ENCODE measurements at regions not wholly inside any gene's neighbourhood (a gene's known extent, or its start where the extent isn't known, plus 50 kb on each side); places are given as distances from the start of the nearest gene placed in this dataset.

DNA sequence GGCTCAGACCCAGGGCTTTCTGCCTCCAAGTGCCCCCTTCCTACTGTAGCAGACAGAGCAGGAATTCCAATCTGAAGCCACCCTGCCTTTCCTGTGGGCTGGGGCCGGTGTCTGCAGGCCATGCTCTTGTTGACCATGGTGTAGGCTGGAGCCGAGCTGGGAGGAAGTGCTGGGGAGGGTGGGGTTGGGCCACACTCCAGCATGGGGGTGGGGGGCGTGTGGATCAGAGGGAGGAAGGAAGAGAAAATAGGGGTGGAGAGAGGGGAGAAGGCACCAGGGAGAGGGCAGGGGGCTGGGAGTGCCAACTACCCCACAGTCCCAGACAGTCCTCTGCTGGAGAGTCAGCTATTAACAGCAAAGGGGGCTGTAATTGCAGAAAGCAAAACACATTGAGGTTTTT lies 54.3 kb upstream of the JPH3 start:
- no CpG with 5 or more reads among the region's 3 CpGs for WGBS, 2 donors (ENCODE audit: extremely low coverage in 2 of 2, insufficient read length in 2 of 2, insufficient replicate concordance in 1 of 2)
- Histone ChIP-seq H3K4ac (ENCODE audit: low read length) (no peak overlapping the region), H2BK5ac (ENCODE audit: low read length) (peak overlapping the region; percentile 35), H3K23ac (ENCODE audit: low read depth, low read length, poor library complexity) (peak overlapping the region; percentile 86), H4K91ac (ENCODE audit: low read depth, low read length, poor library complexity) (no peak overlapping the region), H3K36me3 (replicated peaks in 1 of 2; ENCODE audit: control insufficient read depth in 2 of 2, insufficient read depth in 2 of 2, low read length in 2 of 2) (no peaks in the 10 kb centered on the region), H3K18ac (ENCODE audit: low read length) (no peak overlapping the region), H3K4me3 (ENCODE audit: low read length in 2 of 2) (no peak overlapping the region), H3K14ac (ENCODE audit: low read length) (peak overlapping the region; percentile 87), H3K79me1 (ENCODE audit: low read depth, low read length) (peaks cover 6% of the 10 kb centered on the region), H3K4me2 (ENCODE audit: insufficient read depth, low read length, poor library complexity, severe bottlenecking) (no peak overlapping the region), H3K27ac (replicated peaks; ENCODE audit: low read length) (no peak overlapping the region), H4K8ac (ENCODE audit: low read depth, low read length) (no peak overlapping the region), H3K9me3 (replicated peaks in 1 of 2; ENCODE audit: control insufficient read depth in 2 of 2, insufficient read depth in 1 of 2, low read depth in 1 of 2, low read length in 2 of 2) (peaks cover 0 to 12% of the 10 kb centered on the region in 2 donors), H3K4me1 (ENCODE audit: control insufficient read depth in 2 of 2, insufficient read depth in 1 of 2, low read depth in 1 of 2, low read length in 2 of 2) (peaks cover 0 to 3% of the 10 kb centered on the region in 2 donors), H3K9ac (ENCODE audit: low read depth, low read length, poor library complexity) (no peak overlapping the region), H2BK120ac (ENCODE audit: low read depth, low read length) (no peak overlapping the region), H2AFZ (ENCODE audit: low read length) (no peak overlapping the region), H2BK12ac (ENCODE audit: low read length) (no peak overlapping the region), H2BK15ac (ENCODE audit: low read length) (no peak overlapping the region), H2AK5ac (ENCODE audit: low read depth, low read length) (no peak overlapping the region), H3K27me3 (ENCODE audit: control insufficient read depth in 3 of 3, insufficient read depth in 3 of 3, low read depth in 1 of 3, low read length in 3 of 3) (peaks cover 0 to 11% (median 4%) of the 10 kb centered on the region in 3 experiments)
- no peak for DNase-seq (ENCODE audit: low spot score)

DNA sequence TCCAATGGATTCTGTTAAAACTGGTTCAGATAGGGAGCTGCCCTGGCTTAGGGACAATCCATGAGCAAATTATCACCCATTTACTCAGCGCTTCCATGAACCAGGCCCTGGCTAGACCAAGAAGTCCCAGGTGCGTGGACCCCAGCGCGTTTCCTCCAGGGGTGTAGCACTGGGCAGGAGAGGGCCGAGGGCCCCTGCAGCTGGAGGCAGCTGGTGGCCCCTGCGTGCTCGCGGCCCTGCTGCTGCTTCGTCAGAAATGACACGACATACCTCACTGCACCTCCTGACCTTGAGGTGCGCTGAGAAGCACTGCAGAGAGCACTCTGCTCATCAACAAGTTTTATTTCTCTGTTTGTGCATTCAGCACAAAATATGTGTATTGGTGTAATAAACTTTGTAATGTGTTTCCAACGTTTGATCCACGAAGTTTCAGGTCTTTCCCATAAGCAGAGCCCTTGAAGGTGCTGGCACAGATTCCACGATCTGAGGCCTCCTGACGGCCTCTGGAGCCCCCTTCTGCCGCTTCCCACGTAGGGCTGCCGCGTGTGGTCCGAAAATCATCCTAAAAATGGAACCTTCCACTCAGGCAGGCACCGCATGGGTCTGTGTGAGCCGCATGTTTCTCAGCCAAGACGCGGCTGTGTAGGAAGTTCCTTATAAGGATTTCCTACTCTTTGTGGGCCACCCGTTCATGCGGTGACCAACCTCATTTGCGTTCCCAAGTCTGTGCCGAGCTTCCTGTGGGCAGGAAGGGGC lies 50.8 kb upstream of the ZCCHC14 start:
- H3K4me1 ChIP-seq (ENCODE audit: control insufficient read depth in 2 of 2, insufficient read depth in 1 of 2, low read depth in 1 of 2, low read length in 2 of 2) = peaks cover 14 to 16% of the 10 kb centered on the region in 2 donors
- no peak overlapping the region for H2AFZ ChIP-seq (ENCODE audit: low read length)
- no peaks in the 10 kb centered on the region for H3K36me3 ChIP-seq (replicated peaks in 1 of 2; ENCODE audit: control insufficient read depth in 2 of 2, insufficient read depth in 2 of 2, low read length in 2 of 2)
- peak overlapping the region; percentile 6 for H3K9ac ChIP-seq (ENCODE audit: low read depth, low read length, poor library complexity)
- H3K23ac ChIP-seq (ENCODE audit: low read depth, low read length, poor library complexity) = no peak overlapping the region
- H3K4me2 ChIP-seq (ENCODE audit: insufficient read depth, low read length, poor library complexity, severe bottlenecking) = no peak overlapping the region
- no peaks in the 10 kb centered on the region for H3K79me1 ChIP-seq (ENCODE audit: low read depth, low read length)
- H3K27ac ChIP-seq (replicated peaks; ENCODE audit: low read length) = no peak overlapping the region
- no peak overlapping the region for H4K91ac ChIP-seq (ENCODE audit: low read depth, low read length, poor library complexity)
- H3K9me3 ChIP-seq (replicated peaks in 1 of 2; ENCODE audit: control insufficient read depth in 2 of 2, insufficient read depth in 1 of 2, low read depth in 1 of 2, low read length in 2 of 2) = peaks cover 0 to 7% of the 10 kb centered on the region in 2 donors
- H3K4ac ChIP-seq (ENCODE audit: low read length) = no peak overlapping the region
- no peak overlapping the region for H2BK120ac ChIP-seq (ENCODE audit: low read depth, low read length)
- WGBS, 2 donors (ENCODE audit: extremely low coverage in 2 of 2, insufficient read length in 2 of 2, insufficient replicate concordance in 1 of 2) = no CpG with 5 or more reads among the region's 28 CpGs
- H3K18ac ChIP-seq (ENCODE audit: low read length) = peak overlapping the region; percentile 35
- no peak overlapping the region for H2BK5ac ChIP-seq (ENCODE audit: low read length)
- DNase-seq (ENCODE audit: low spot score) = no peak
- peak overlapping the region; percentile 48 for H3K14ac ChIP-seq (ENCODE audit: low read length)
- H2BK15ac ChIP-seq (ENCODE audit: low read length) = no peak overlapping the region
- peaks cover 0 to 12% (median 0%) of the 10 kb centered on the region in 3 experiments for H3K27me3 ChIP-seq (ENCODE audit: control insufficient read depth in 3 of 3, insufficient read depth in 3 of 3, low read depth in 1 of 3, low read length in 3 of 3)
- no peak overlapping the region for H2AK5ac ChIP-seq (ENCODE audit: low read depth, low read length)
- peak overlapping the region; percentile 44 for H2BK12ac ChIP-seq (ENCODE audit: low read length)
- H4K8ac ChIP-seq (ENCODE audit: low read depth, low read length) = no peak overlapping the region
- no peak overlapping the region for H3K4me3 ChIP-seq (ENCODE audit: low read length in 2 of 2)

DNA sequence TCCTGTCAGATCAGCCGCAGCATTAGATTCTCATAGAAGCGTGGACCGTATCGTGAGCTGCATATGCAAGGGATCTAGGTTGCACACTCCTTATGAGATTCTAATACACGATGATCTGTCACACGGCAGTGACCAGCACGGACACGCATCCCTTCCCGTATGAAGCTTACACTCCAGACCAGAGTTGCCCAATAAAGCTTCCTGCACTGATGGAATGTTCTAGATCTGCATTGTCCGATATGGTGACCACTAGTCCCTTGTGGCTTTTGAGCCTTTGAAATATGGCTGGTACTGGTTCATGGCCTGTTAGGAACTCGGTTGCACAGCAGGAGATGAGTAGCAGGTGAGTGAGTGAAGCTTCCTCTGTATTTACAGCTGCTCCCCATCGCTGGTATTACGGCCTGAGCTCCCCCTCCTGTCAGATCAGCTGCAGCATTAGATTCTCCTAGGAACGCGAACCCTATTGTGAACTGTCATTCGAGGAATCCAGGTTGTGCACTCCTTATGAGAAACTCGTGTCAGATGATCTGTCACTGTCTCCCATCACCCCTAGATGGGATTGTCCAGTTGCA lies 49.8 kb upstream of the ZCCHC14 start:
- Histone ChIP-seq H4K91ac (ENCODE audit: low read depth, low read length, poor library complexity) (no peak overlapping the region), H3K14ac (ENCODE audit: low read length) (no peak overlapping the region), H3K36me3 (replicated peaks in 1 of 2; ENCODE audit: control insufficient read depth in 2 of 2, insufficient read depth in 2 of 2, low read length in 2 of 2) (no peaks in the 10 kb centered on the region), H2BK120ac (ENCODE audit: low read depth, low read length) (no peak overlapping the region), H3K4me2 (ENCODE audit: insufficient read depth, low read length, poor library complexity, severe bottlenecking) (no peak overlapping the region), H3K4ac (ENCODE audit: low read length) (no peak overlapping the region), H4K8ac (ENCODE audit: low read depth, low read length) (no peak overlapping the region), H3K4me3 (ENCODE audit: low read length in 2 of 2) (no peak overlapping the region), H3K27ac (replicated peaks; ENCODE audit: low read length) (no peak overlapping the region), H3K4me1 (ENCODE audit: control insufficient read depth in 2 of 2, insufficient read depth in 1 of 2, low read depth in 1 of 2, low read length in 2 of 2) (peaks cover 14 to 16% of the 10 kb centered on the region in 2 donors), H3K23ac (ENCODE audit: low read depth, low read length, poor library complexity) (no peak overlapping the region), H2BK12ac (ENCODE audit: low read length) (no peak overlapping the region), H3K9ac (ENCODE audit: low read depth, low read length, poor library complexity) (no peak overlapping the region), H3K9me3 (replicated peaks in 1 of 2; ENCODE audit: control insufficient read depth in 2 of 2, insufficient read depth in 1 of 2, low read depth in 1 of 2, low read length in 2 of 2) (peaks cover 0 to 7% of the 10 kb centered on the region in 2 donors), H3K79me1 (ENCODE audit: low read depth, low read length) (no peaks in the 10 kb centered on the region), H2AFZ (ENCODE audit: low read length) (no peak overlapping the region), H3K18ac (ENCODE audit: low read length) (no peak overlapping the region), H3K27me3 (ENCODE audit: control insufficient read depth in 3 of 3, insufficient read depth in 3 of 3, low read depth in 1 of 3, low read length in 3 of 3) (peaks cover 0 to 18% (median 0%) of the 10 kb centered on the region in 3 experiments), H2AK5ac (ENCODE audit: low read depth, low read length) (peak overlapping the region; percentile 47), H2BK5ac (ENCODE audit: low read length) (no peak overlapping the region), H2BK15ac (ENCODE audit: low read length) (no peak overlapping the region)
- no peak for DNase-seq (ENCODE audit: low spot score)
- WGBS, 2 donors (ENCODE audit: extremely low coverage in 2 of 2, insufficient read length in 2 of 2, insufficient replicate concordance in 1 of 2) = no CpG with 5 or more reads among the region's 17 CpGs

All from neuronal stem cell (in vitro differentiated cells).